ENCODE measurements at regions not wholly inside any gene's neighbourhood (a gene's known extent, or its start where the extent isn't known, plus 50 kb on each side); places are given as distances from the start of the nearest gene placed in this dataset.

- DNase-seq (ENCODE audit: low read depth), result no peak
- TF ChIP-seq CTCF (IDR thresholded peaks at IDR 0.05; ENCODE audit: control insufficient read depth, extremely low read depth, insufficient read depth), result no peak
These were observed 303.1 kb upstream of the CHORDC1 start for GRCh38 chr11:90525962-90526361.

GRCh38 chr11:90512846-90513245, 290.0 kb upstream of the CHORDC1 start:
- DNase-seq (ENCODE audit: low read depth), result no peak
- no peak for TF ChIP-seq CTCF (IDR thresholded peaks at IDR 0.05; ENCODE audit: control insufficient read depth, extremely low read depth, insufficient read depth)
- no peak overlapping the region for H3K4me3 ChIP-seq (ENCODE audit: low read depth, low read length)

More at GRCh38 chr11:90525962-90526361, 303.1 kb upstream of the CHORDC1 start:
- no peak overlapping the region for H3K4me3 ChIP-seq (ENCODE audit: low read depth, low read length)

- no peak overlapping the region for H3K4me3 ChIP-seq (ENCODE audit: low read depth, low read length)
- no peak for DNase-seq (ENCODE audit: low read depth)
- no peak for TF ChIP-seq CTCF (IDR thresholded peaks at IDR 0.05; ENCODE audit: control insufficient read depth, extremely low read depth, insufficient read depth)
These were observed 288.0 kb upstream of the CHORDC1 start for GRCh38 chr11:90510839-90511238.

GRCh38 chr11:90500922-90501568, 278.2 kb upstream of the CHORDC1 start:
- no peak for DNase-seq (ENCODE audit: low read depth)
- H3K4me3 ChIP-seq (ENCODE audit: low read depth, low read length), result no peak overlapping the region
- TF ChIP-seq CTCF (IDR thresholded peaks at IDR 0.05; ENCODE audit: control insufficient read depth, extremely low read depth, insufficient read depth), result no peak

- no peak for TF ChIP-seq CTCF (IDR thresholded peaks at IDR 0.05; ENCODE audit: control insufficient read depth, extremely low read depth, insufficient read depth)
- H3K4me3 ChIP-seq (ENCODE audit: low read depth, low read length), result no peak overlapping the region
- no peak for DNase-seq (ENCODE audit: low read depth)
These were observed 273.9 kb upstream of the CHORDC1 start for GRCh38 chr11:90496722-90497121.

- TF ChIP-seq CTCF (IDR thresholded peaks at IDR 0.05; ENCODE audit: control insufficient read depth, extremely low read depth, insufficient read depth), result no peak
- H3K4me3 ChIP-seq (ENCODE audit: low read depth, low read length), result no peak overlapping the region
- DNase-seq (ENCODE audit: low read depth), result no peak
These were observed 270.5 kb upstream of the CHORDC1 start for GRCh38 chr11:90493379-90493778.

GRCh38 chr11:90491466-90491865, 268.6 kb upstream of the CHORDC1 start:
- no peak overlapping the region for H3K4me3 ChIP-seq (ENCODE audit: low read depth, low read length)
- DNase-seq (ENCODE audit: low read depth), result no peak
- TF ChIP-seq CTCF (IDR thresholded peaks at IDR 0.05; ENCODE audit: control insufficient read depth, extremely low read depth, insufficient read depth), result no peak

Data from LNCaP clone FGC (cell line).